GM12872 (cell line): ENCODE measurements at regions not wholly inside any gene's neighbourhood (a gene's known extent, or its start where the extent isn't known, plus 50 kb on each side); places are given as distances from the start of the nearest gene placed in this dataset.

Experiments
- CTCF ChIP-seq: IDR thresholded peaks from 3 replicates; pipeline ENCODE4 v1.5.1; 2011; ENCODE audit warnings: low read depth, mild to moderate bottlenecking, low read length, moderate library complexity; ENCODE audit not compliant: insufficient read depth

- no peak for TF ChIP-seq CTCF
Measured at GRCh38 chr9:24073007-24073592, 247.1 kb upstream of the ELAVL2 start.

- TF ChIP-seq CTCF, result no peak
Measured at GRCh38 chr9:24071716-24072115, 245.7 kb upstream of the ELAVL2 start.

GRCh38 chr9:24071091-24071490 lies 245.1 kb upstream of the ELAVL2 start:
- no peak for TF ChIP-seq CTCF

GRCh38 chr9:24059651-24060050 lies 233.6 kb upstream of the ELAVL2 start:
- TF ChIP-seq CTCF, result no peak

GRCh38 chr9:24051587-24051986 lies 225.5 kb upstream of the ELAVL2 start:
- TF ChIP-seq CTCF, result no peak

GRCh38 chr9:24045150-24045549 lies 219.1 kb upstream of the ELAVL2 start:
- no peak for TF ChIP-seq CTCF

- TF ChIP-seq CTCF, result no peak
Measured at GRCh38 chr9:24044576-24044975, 218.5 kb upstream of the ELAVL2 start.
